RPMI7951 (cell line): ENCODE measurements at regions not wholly inside any gene's neighbourhood (a gene's known extent, or its start where the extent isn't known, plus 50 kb on each side); places are given as distances from the start of the nearest gene placed in this dataset.

Experiments used
- DNase-seq: peaks from one replicate; pipeline ENCODE4 v3.0.0-alpha.2; 2012; ENCODE audit warnings: low read depth

GRCh38 chr7:21361413-21362125 is 66.3 kb upstream of the SP4 start:
- DNase-seq, result no peak

GRCh38 chr7:21364801-21365271 is 63.0 kb upstream of the SP4 start:
- DNase-seq, result no peak

GRCh38 chr7:21365866-21366624 is 61.8 kb upstream of the SP4 start:
- DNase-seq, result peak; percentile 20

GRCh38 chr7:21367081-21367480 is 60.8 kb upstream of the SP4 start:
- DNase-seq, result no peak

GRCh38 chr7:21367537-21367936 is 60.3 kb upstream of the SP4 start:
- no peak for DNase-seq

- no peak for DNase-seq
Measured at GRCh38 chr7:21368317-21368716, 59.6 kb upstream of the SP4 start.

GRCh38 chr7:21370283-21370982 is 57.5 kb upstream of the SP4 start:
- no peak for DNase-seq

GRCh38 chr7:21371360-21371759 is 56.5 kb upstream of the SP4 start:
- DNase-seq, result no peak

- DNase-seq, result no peak
Measured at GRCh38 chr7:21373031-21373430, 54.9 kb upstream of the SP4 start.

- no peak for DNase-seq
Measured at GRCh38 chr7:21374134-21374533, 53.7 kb upstream of the SP4 start.

- no peak for DNase-seq
Measured at GRCh38 chr7:21377545-21377944, 50.3 kb upstream of the SP4 start.
